MM.1S (cell line): ENCODE measurements at regions not wholly inside any gene's neighbourhood (a gene's known extent, or its start where the extent isn't known, plus 50 kb on each side); places are given as distances from the start of the nearest gene placed in this dataset.

Source experiments
- EZH2phosphoT487 ChIP-seq: fragments of 300-600 bp; sonication (generic); IDR thresholded peaks from 2 replicates; pipeline ENCODE4 v1.6.1; 2018; ENCODE audit warnings: antibody characterized with exemption, low read length
- TF ChIP-seq, protein P1 (sequence below): fragments of 300-600 bp; sonication (generic); IDR thresholded peaks from 2 replicates; pipeline ENCODE4 v1.5.1; 2016; ENCODE audit warnings: antibody characterized with exemption, low read length, mixed read lengths

DNA sequence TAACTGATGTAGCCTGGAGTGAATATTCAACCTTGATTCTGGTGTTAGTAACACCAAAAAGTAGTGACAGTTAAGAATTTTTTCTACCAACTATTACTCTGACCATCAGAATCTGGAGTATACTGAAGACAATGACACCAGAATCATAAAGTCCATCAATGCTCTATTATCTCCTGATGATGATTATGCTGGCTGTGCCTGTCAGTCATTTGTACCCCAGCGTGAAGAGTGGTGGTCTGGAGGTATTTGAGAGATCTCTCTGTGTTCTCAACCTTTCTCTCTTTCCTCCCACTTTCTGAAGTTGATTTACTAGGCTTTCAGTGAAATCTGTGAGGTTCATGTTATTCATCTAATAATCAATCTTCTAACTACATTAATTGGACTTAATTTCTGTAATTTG, 615.4 kb downstream of the SLC16A7 start:
- TF ChIP-seq, protein P1, sequence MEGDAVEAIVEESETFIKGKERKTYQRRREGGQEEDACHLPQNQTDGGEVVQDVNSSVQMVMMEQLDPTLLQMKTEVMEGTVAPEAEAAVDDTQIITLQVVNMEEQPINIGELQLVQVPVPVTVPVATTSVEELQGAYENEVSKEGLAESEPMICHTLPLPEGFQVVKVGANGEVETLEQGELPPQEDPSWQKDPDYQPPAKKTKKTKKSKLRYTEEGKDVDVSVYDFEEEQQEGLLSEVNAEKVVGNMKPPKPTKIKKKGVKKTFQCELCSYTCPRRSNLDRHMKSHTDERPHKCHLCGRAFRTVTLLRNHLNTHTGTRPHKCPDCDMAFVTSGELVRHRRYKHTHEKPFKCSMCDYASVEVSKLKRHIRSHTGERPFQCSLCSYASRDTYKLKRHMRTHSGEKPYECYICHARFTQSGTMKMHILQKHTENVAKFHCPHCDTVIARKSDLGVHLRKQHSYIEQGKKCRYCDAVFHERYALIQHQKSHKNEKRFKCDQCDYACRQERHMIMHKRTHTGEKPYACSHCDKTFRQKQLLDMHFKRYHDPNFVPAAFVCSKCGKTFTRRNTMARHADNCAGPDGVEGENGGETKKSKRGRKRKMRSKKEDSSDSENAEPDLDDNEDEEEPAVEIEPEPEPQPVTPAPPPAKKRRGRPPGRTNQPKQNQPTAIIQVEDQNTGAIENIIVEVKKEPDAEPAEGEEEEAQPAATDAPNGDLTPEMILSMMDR = no peak
- TF ChIP-seq EZH2phosphoT487 = no peak
